ENCODE measurements at regions not wholly inside any gene's neighbourhood (a gene's known extent, or its start where the extent isn't known, plus 50 kb on each side); places are given as distances from the start of the nearest gene placed in this dataset.
"Not testable (repeated sequence)": the region's sequence is repeated elsewhere in the genome, so short reads cannot be mapped to it uniquely, and the experiment has no call there.

GRCh38 chr20:56708991-56709390, 79.9 kb downstream of the TFAP2C start:
- H3K9me3 ChIP-seq (replicated peaks) = no peaks in the 10 kb centered on the region
- TF ChIP-seq, protein P1, sequence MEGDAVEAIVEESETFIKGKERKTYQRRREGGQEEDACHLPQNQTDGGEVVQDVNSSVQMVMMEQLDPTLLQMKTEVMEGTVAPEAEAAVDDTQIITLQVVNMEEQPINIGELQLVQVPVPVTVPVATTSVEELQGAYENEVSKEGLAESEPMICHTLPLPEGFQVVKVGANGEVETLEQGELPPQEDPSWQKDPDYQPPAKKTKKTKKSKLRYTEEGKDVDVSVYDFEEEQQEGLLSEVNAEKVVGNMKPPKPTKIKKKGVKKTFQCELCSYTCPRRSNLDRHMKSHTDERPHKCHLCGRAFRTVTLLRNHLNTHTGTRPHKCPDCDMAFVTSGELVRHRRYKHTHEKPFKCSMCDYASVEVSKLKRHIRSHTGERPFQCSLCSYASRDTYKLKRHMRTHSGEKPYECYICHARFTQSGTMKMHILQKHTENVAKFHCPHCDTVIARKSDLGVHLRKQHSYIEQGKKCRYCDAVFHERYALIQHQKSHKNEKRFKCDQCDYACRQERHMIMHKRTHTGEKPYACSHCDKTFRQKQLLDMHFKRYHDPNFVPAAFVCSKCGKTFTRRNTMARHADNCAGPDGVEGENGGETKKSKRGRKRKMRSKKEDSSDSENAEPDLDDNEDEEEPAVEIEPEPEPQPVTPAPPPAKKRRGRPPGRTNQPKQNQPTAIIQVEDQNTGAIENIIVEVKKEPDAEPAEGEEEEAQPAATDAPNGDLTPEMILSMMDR (IDR thresholded peaks at IDR 0.05; ENCODE audit: borderline replicate concordance) = no peak
- H3K36me3 ChIP-seq = no peaks in the 10 kb centered on the region
- H3K27me3 ChIP-seq (ENCODE audit: low read depth) = peaks cover 61% of the 10 kb centered on the region
- DNase-seq = no peak
- no peak overlapping the region for H3K4me3 ChIP-seq
- no peak overlapping the region for H3K27ac ChIP-seq (replicated peaks)
- intact Hi-C loops (cut with micrococcal nuclease) = no loop called here
- H3K4me1 ChIP-seq = no peaks in the 10 kb centered on the region

DNA sequence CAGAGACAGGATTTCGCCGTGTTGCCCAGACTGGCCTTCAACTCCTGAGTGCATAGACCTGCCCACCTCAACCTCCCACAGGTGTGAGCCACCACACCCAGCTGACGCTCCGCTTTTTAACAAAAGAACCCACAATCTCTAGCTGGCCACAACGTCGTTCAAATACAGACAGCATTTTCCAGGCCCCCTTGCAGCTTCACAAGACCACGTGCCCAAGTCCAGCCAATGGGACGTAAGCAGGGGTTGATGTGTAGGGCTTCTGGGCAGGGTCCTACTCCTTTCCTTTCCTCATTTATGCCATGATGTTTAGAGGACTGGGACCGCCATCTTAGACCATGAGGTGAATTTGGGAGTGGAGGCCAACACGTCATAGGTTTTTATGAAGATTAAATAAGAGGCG, 81.0 kb downstream of the TFAP2C start:
- no peaks in the 10 kb centered on the region for H3K36me3 ChIP-seq
- no peaks in the 10 kb centered on the region for H3K4me1 ChIP-seq
- intact Hi-C loops (cut with micrococcal nuclease) = no loop called here

DNA sequence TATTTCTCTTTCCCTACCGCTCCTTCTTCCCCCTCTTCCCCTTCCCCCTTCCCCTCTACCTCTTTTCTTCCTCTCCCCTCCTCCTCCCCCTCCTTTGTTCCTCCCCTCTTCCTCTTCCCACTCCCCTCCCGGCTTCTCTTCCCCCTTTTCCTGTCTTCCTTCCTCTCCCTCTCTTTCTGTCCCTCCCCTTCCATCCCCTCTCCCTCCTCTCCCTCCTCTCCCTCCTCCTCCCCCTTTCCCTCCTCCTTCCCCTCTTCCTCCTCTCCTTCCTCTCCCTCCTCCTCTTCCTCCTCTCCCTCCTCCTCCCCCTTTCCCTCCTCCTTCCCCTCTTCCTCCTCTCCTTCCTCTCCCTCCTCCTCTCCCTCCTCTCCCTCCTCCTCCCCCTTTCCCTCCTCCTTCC, 81.5 kb downstream of the TFAP2C start:
- H3K4me1 ChIP-seq; H3K36me3 ChIP-seq; DNase-seq; H3K27ac ChIP-seq (replicated peaks); H3K9me3 ChIP-seq (replicated peaks); H3K4me3 ChIP-seq; intact Hi-C loops (cut with micrococcal nuclease): not testable (repeated sequence)
- H3K27me3 ChIP-seq (ENCODE audit: low read depth) = peaks cover 60% of the 10 kb centered on the region

More for the DNA sequence above, 81.0 kb downstream of the TFAP2C start:
- H3K4me3 ChIP-seq = no peak overlapping the region
- H3K9me3 ChIP-seq (replicated peaks) = no peaks in the 10 kb centered on the region
- H3K27me3 ChIP-seq (ENCODE audit: low read depth) = peaks cover 59% of the 10 kb centered on the region
- no peak overlapping the region for H3K27ac ChIP-seq (replicated peaks)
- TF ChIP-seq, protein P1 (IDR thresholded peaks at IDR 0.05; ENCODE audit: borderline replicate concordance) = no peak
- no peak for DNase-seq

DNA sequence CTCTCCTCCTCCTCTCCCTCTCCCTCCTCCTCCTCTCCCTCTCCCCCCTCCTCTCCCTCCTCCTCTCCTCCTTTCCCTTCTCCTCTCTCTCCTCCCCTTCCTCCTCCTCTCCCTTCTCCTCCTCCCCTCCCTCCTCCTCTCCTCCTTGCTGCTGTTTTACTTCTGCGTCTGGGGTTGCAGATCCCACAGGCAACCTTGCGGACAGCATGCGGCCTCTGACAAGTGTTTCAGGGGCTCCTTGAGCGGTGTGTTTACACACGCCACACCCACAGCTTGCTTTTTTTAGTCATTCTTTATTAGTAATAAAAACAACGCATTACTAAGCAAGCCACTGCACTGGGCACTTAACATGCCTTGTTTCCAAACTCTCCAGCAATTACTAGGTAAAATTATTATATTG, 81.9 kb downstream of the TFAP2C start:
- TF ChIP-seq, protein P1 (IDR thresholded peaks at IDR 0.05; ENCODE audit: borderline replicate concordance) = no peak
- Histone ChIP-seq H3K9me3 (replicated peaks) (no peaks in the 10 kb centered on the region), H3K4me3 (no peak overlapping the region), H3K4me1 (no peaks in the 10 kb centered on the region), H3K27me3 (ENCODE audit: low read depth) (peaks cover 62% of the 10 kb centered on the region), H3K36me3 (no peaks in the 10 kb centered on the region), H3K27ac (replicated peaks) (no peak overlapping the region)
- intact Hi-C loops (cut with micrococcal nuclease) = no loop called here
- DNase-seq = no peak

DNA sequence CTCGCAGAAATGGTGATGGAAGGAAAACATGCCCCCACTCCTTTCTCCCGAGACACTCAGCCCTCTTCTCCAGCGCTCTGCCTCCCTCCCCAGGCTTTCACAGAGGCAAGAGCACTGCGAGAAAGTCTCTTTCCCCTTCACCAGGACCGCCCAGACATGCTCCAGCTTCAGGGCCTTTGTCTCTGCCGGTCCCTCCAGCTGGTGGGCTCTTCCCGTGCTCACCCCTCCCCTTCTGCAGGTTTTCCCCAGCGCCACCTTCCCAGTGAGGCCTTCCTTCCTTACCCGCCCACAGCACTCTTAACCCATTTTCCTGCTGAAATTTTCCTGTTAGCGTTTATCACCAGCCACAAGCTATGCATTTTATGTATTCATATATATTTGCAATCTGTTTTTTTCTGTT, 86.2 kb downstream of the TFAP2C start:
- Histone ChIP-seq H3K4me3 (no peak overlapping the region), H3K9me3 (replicated peaks) (no peaks in the 10 kb centered on the region), H3K27me3 (ENCODE audit: low read depth) (peaks cover 57% of the 10 kb centered on the region), H3K27ac (replicated peaks) (no peak overlapping the region), H3K36me3 (no peaks in the 10 kb centered on the region), H3K4me1 (no peaks in the 10 kb centered on the region)
- TF ChIP-seq, protein P1 (IDR thresholded peaks at IDR 0.05; ENCODE audit: borderline replicate concordance) = no peak
- no peak for DNase-seq
- intact Hi-C loops (cut with micrococcal nuclease) = no loop called here

DNA sequence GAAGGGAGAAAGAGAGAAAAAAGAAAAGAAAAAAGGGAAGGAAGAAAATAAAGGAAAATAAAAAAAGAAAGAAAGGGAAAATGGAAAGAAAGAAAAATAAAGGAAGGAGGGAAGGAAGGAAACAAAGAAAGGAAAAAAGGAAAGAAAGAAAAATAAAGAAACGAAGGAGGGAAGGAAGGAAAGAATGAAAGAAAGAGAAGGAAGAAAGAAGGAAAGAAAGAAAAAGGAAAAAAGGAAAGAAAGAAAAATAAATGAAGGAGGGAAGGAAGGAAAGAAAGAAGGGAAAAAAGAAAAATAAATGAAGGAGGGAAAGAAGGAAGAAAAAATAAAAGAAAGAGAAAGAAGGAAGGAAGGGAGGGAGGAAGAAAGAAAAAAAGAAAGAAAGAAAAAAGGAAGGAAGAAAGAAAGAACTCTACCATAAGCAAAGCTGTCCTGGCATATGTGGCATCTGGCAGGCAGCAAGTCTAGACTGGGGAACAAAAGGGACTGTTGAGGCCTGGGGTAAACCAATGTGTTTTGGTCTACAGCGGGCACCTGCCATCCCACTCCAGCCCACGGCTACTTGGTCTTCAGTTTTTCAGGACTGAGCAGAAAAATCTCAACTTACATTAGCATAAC, 86.9 kb downstream of the TFAP2C start:
- TF ChIP-seq, protein P1 (IDR thresholded peaks at IDR 0.05; ENCODE audit: borderline replicate concordance) = no peak
- Histone ChIP-seq H3K27ac (replicated peaks) (no peak overlapping the region), H3K4me1 (no peaks in the 10 kb centered on the region), H3K9me3 (replicated peaks) (no peaks in the 10 kb centered on the region), H3K27me3 (ENCODE audit: low read depth) (peaks cover 55% of the 10 kb centered on the region), H3K4me3 (no peak overlapping the region), H3K36me3 (no peaks in the 10 kb centered on the region)
- DNase-seq = no peak
- intact Hi-C loops (cut with micrococcal nuclease) = no loop called here
